GM18907 (cell line): ENCODE measurements at regions not wholly inside any gene's neighbourhood (a gene's known extent, or its start where the extent isn't known, plus 50 kb on each side); places are given as distances from the start of the nearest gene placed in this dataset.
"Not testable (repeated sequence)": the region's sequence is repeated elsewhere in the genome, so short reads cannot be mapped to it uniquely, and the experiment has no call there.

Experiments
- ATAC-seq: cut with Tn5 transposase; IDR thresholded peaks from one replicate; pipeline ENCODE4 v1.9.1; 2021; ENCODE audit warnings: mild to moderate bottlenecking, moderate library complexity; ENCODE audit not compliant: unreplicated experiment

DNA sequence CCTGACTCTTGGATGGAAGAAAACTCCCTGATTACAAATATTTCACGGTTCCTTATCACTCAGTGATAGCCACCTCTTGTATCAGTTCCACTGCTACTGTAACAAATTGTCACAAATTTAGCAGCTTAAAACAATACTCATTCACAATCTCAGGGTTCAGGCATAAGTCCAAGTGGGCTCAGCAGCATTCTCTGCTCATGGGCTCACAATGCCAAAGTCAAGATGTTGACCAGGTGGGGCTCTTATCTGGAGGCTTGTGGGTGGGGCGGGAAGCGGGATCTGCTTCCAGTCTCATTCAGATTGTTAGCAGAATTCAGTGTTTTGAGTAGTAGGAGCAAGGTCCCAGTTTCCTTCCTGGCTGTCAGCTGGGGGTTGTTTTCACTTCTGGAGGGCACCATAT, 137.3 kb upstream of the FAM78B start:
- ATAC-seq: no peak

GRCh38 chr1:166305371-166305770, 138.6 kb upstream of the FAM78B start:
- ATAC-seq: no peak

DNA sequence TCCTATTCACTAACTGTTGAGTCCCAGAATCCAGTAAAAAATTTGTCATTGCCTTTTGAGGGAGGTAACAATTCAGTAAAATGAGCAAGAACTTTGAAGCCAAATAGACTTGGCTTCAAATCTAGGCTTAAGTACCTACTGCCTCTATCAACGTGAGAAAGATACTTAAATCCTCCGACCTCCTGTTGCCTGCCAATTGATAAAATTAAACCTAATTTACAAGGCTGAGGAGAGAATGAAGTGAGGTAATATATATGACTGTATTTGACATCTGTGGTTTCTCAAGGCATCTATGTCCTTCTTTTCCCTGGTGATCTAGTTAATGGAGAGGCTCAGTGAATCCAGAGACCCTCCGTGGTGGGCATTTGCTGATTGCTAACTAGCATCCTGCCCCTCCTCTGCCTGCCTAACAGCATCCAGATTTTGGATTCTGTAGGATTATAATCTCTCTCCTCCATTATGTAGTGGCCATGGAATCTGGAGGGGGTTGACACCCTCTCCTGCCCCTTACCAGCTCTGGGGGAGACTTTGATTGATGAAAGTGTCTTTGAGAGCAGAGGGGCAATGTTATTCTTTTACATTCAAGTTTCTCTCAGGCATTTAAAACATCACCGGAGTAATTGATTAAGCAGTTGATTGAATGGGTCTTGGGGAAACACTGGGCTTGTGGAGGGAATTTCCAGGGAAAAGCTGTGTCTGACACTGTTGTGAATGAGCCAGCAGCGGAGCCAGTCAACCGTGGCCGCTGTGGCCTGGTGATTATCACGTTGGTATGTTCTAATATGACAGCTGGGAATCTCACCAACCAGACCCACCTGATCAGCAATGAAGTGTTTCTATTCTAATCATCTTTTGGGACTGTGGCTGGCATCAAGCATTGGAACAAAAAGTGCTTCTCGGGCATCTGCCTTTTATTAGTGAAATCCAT, 140.7 kb upstream of the FAM78B start:
- ATAC-seq: no peak

DNA sequence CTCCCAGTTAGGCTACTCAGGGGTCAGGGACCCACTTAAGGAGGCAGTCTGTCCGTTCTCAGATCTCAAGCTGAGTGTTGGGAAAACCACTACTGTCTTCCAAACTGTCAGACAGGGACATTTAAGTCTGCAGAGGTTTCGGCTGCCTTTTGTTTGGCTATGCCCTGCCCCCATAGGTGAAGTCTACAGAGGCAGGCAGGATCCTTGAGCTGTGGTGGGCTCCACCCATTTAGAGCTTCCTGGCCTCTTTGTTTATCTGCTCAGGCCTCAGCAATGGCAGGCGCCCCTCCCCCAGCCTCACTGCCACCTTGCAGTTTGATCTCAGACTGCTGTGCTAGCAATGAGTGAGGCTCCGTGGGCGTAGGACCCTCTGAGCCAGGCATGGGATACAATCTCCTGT, 149.5 kb upstream of the FAM78B start:
- not testable (repeated sequence) for ATAC-seq

GRCh38 chr1:166322470-166322869, 155.7 kb upstream of the FAM78B start:
- ATAC-seq: no peak

- ATAC-seq: no peak
Observed at GRCh38 chr1:166327886-166328285, 161.1 kb upstream of the FAM78B start.

DNA sequence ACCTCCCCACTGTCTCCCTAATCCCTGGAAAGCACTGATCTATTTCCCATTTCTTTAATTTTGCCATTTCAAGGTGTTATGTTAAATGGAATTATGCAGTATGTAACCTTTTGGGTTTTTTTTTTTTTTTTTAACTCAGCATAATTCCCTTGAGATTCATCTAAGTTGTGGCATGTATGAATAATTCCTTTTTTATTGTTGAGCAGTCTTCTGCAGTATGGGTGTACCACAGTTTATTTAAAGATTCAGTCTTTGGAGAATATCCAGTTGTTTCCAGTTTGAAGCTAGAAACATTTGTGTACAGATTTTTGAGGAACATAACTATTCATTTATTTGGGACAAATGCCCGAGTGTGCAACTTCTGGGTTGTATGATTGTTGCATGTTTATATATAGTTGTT, 162.2 kb upstream of the FAM78B start:
- no peak for ATAC-seq

- no peak for ATAC-seq
Observed at GRCh38 chr1:166330096-166330495, 163.3 kb upstream of the FAM78B start.

- no peak for ATAC-seq
Observed at GRCh38 chr1:166338105-166338504, 171.3 kb upstream of the FAM78B start.

DNA sequence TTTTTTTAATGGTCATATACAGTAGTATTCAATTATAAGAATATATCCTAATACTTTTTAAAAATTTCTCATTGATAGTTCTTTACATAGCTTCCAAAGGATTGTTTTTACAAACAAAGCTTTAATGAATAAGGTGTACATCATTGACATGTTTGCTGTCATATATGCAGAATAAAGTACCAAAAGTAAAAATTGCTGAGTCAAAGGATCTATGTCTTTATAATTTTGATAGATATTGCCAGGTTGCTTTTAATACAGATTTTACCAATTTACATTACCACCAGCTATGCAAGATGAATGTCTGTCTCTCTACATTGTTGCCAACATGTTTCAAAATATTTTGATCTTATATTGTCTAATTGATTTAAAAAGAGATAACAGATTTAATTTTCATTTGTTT, 173.9 kb upstream of the FAM78B start:
- ATAC-seq: no peak

DNA sequence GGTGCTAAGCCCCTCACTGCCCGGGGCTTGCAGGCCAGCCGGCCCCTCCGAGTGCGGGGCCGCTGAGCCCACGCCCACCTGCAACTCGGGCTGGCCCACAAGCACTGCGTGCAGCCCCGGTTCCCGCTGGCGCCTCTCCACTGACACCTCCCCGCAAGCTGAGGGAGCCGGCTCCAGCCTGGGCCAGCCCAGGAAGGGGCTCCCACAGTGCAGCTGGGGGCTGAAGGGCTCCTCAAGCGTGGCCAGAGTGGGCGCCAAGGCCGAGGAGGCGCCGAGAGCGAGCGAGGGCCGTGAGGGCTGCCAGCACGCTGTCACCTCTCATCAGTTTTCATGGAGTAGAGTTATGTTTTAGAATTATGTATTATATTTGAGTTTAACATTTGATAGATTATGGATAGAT, 176.5 kb upstream of the FAM78B start:
- no peak for ATAC-seq

GRCh38 chr1:166350490-166350889, 183.7 kb upstream of the FAM78B start:
- no peak for ATAC-seq

- ATAC-seq: no peak
Observed at GRCh38 chr1:166351676-166352075, 184.9 kb upstream of the FAM78B start.

DNA sequence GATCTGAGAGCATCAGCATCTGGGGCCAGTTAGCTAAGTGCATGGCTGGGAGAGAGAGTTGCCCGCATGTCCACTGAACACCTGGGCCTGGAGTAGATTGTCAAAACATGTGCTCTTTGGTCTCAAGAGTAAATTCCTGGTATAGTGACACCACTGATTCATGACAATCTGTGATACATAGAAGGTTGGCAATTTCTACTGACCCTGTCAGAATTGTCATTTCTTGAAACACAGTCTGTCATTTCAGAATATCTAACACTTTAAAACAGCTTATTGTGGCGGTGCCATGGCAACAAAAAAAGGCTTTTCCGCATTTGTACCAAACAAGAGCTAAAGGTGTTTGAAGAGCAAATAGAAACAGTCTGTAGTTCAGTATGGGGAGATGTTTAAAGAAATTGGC, 186.4 kb upstream of the FAM78B start:
- ATAC-seq: no peak

DNA sequence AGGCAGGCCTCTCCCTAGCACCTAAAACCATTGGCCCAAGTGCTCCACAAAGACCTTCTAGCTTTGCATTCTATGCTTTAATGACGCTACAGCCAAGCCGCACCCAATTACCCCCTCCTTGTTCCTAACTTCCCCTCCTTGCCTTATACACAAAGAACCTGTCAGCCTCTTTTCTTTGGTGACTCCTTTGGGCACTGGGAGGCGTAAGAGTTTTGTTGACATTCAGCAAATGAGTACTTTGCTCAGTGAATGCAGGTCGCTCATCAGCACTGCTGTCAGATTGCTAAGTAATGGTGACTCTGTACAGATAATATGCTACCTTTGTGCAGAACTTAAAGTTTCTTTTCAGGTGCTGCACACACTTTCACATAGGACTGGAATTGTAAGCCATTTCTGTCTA, 187.6 kb upstream of the FAM78B start:
- no peak for ATAC-seq

DNA sequence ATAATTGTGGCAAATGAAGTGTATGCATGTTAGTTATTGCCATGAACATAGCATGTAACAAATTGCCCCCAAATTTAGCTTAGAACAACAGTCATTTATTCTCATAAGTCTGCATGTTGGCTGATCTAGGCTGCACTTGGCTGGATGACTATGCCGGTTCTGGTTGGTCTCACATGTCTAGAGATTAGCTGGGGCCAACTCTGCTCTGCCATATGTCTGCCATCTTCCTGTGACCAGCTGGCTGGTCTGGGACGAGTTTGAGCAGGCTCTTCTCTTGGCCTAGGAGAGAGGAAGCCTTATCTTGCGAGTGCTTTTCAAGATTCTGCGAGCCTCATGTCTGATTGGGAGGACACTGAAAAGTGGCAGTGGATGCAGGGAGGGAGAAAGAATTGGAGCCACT, 198.3 kb upstream of the FAM78B start:
- no peak for ATAC-seq

- no peak for ATAC-seq
Observed at GRCh38 chr1:166368030-166368429, 201.2 kb upstream of the FAM78B start.

GRCh38 chr1:166377896-166378295, 211.1 kb upstream of the FAM78B start:
- no peak for ATAC-seq

GRCh38 chr1:166378805-166379204, 212.0 kb upstream of the FAM78B start:
- no peak for ATAC-seq

DNA sequence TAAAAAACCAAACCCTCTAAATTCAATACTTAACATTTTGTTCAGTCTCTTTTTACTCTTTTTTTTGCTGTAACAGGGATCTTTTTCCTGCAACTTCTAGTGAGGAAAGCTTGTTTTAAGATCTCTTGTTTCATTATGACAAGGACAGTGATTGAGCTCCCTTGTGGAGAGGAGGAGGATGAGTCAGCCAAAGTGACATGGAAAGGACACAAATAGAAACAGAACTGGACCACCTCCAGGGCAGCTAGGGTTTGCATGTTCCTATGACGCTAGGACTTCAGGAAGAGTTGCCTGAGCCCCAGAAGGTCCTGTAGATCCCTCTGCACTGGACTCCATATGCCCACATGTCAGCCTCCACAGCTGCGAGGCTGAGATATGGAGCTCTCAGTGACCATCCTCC, 212.6 kb upstream of the FAM78B start:
- no peak for ATAC-seq

- ATAC-seq: no peak
Observed at GRCh38 chr1:166383137-166383536, 216.3 kb upstream of the FAM78B start.

DNA sequence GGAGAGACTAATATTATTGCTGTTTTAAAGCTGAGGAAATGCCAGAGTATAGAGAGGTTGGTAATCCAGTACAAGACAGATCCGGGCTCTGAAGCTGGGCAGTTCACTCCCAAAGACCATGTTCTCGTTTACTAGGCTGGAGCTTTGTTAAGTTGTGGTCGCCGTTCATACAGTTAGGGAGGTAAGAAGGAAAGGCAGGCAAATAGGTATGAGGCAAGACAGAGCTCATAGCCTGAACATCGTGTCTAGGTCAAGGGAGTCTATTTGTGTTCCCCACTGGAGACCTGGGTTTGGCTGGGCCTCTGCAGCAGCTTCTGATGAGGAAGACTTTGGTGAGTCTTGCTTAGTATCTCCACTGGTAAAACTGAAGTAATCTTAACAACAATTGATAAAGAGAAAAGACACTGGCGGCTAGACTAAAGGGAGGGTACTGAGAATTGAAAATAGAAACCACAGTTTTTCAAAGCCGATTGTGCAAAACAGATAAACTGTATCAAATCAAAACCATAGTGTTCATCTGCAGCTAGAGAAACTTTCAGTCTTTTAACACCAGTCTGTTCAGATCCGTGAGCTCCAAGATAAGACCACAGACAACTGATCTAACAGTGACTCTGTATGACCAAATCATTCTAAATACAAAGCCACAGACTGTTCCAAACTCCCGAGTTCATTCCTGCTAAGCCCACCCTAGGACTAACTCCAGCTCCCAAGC, 217.0 kb upstream of the FAM78B start:
- no peak for ATAC-seq
